ENCODE measurements at regions not wholly inside any gene's neighbourhood (a gene's known extent, or its start where the extent isn't known, plus 50 kb on each side); places are given as distances from the start of the nearest gene placed in this dataset.

GRCh38 chr12:87137220-87137619 is 881.0 kb upstream of the MGAT4C start:
- Histone ChIP-seq H3K36me3 (ENCODE audit: insufficient read depth, low read length) (no peaks in the 10 kb centered on the region), H3K4me2 (ENCODE audit: low read length) (no peak overlapping the region), H3K9me2 (ENCODE audit: insufficient read depth, low read length) (no peaks in the 10 kb centered on the region), H3K79me2 (replicated peaks; ENCODE audit: insufficient read depth, low read length) (no peaks in the 10 kb centered on the region), H3K27me3 (ENCODE audit: insufficient read depth, low read depth, low read length) (no peaks in the 10 kb centered on the region), H3F3A (ENCODE audit: insufficient read depth, low read length, poor library complexity, severe bottlenecking) (no peaks in the 10 kb centered on the region), H3K4me3 (ENCODE audit: low read length) (no peak overlapping the region), H4K20me1 (ENCODE audit: insufficient read depth) (no peaks in the 10 kb centered on the region), H3K27ac (ENCODE audit: low read length) (no peak overlapping the region), H2AFZ (ENCODE audit: low read depth, low read length) (no peak overlapping the region), H3K9me3 (ENCODE audit: low read length) (no peaks in the 10 kb centered on the region), H3K9ac (ENCODE audit: low read length) (no peak overlapping the region)
- TF ChIP-seq RAD21 (conservative IDR thresholded peaks at IDR 0.05) (no peak), REST (IDR thresholded peaks at IDR 0.05; ENCODE audit: borderline replicate concordance) (no peak), CTCF (IDR thresholded peaks at IDR 0.05; ENCODE audit: poor library complexity, severe bottlenecking) (no peak), EP300 (conservative IDR thresholded peaks at IDR 0.05; ENCODE audit: poor library complexity, severe bottlenecking) (no peak), TAF1 (IDR thresholded peaks at IDR 0.05; ENCODE audit: low read depth) (no peak), SMC3 (conservative IDR thresholded peaks at IDR 0.05; ENCODE audit: poor library complexity) (no peak), EZH2 (IDR thresholded peaks at IDR 0.05; ENCODE audit: borderline replicate concordance, insufficient read depth, low read length, poor library complexity, severe bottlenecking) (no peak), MXI1 (conservative IDR thresholded peaks at IDR 0.05; ENCODE audit: poor library complexity, severe bottlenecking) (no peak), POLR2AphosphoS5 (IDR thresholded peaks at IDR 0.05) (no peak)

DNA sequence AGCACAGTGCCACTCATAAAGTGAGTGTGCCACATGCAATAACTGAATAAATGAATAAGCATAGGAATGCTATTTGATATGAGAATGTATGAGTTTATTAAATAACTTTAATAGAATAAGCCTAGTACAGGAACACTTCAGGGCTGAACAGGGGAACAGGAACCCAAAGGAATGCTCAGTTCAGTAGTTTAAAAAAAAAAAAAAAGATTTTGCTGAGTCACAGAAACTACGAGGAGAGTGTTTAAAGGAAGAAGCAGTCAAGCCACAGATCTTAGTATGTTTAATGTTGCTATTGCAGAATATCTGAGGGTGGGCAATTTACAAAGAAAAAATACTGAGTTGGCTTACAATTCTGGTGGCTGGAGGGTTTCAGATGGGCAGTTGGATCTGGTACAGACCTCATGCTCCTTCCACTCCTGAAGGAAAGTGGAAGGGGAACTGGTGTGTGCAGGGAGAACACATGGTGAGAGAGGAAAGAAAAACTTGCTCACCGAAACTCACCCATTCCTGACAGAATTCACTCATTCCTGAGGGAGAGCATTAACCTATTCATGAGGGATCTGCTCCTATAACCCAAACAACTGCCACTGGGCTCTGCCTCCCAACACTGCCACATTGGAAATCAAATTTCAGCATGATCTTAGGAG is 880.3 kb upstream of the MGAT4C start:
- Histone ChIP-seq H3K27ac (ENCODE audit: low read length) (no peak overlapping the region), H3K9me3 (ENCODE audit: low read length) (no peaks in the 10 kb centered on the region), H4K20me1 (ENCODE audit: insufficient read depth) (no peaks in the 10 kb centered on the region), H3K9me2 (ENCODE audit: insufficient read depth, low read length) (no peaks in the 10 kb centered on the region), H3F3A (ENCODE audit: insufficient read depth, low read length, poor library complexity, severe bottlenecking) (no peaks in the 10 kb centered on the region), H2AFZ (ENCODE audit: low read depth, low read length) (no peak overlapping the region), H3K9ac (ENCODE audit: low read length) (no peak overlapping the region), H3K4me3 (ENCODE audit: low read length) (no peak overlapping the region), H3K36me3 (ENCODE audit: insufficient read depth, low read length) (no peaks in the 10 kb centered on the region), H3K27me3 (ENCODE audit: insufficient read depth, low read depth, low read length) (no peaks in the 10 kb centered on the region), H3K4me2 (ENCODE audit: low read length) (no peak overlapping the region), H3K79me2 (replicated peaks; ENCODE audit: insufficient read depth, low read length) (no peaks in the 10 kb centered on the region)
- TF ChIP-seq SMC3 (conservative IDR thresholded peaks at IDR 0.05; ENCODE audit: poor library complexity) (no peak), CTCF (IDR thresholded peaks at IDR 0.05; ENCODE audit: poor library complexity, severe bottlenecking) (no peak), EP300 (conservative IDR thresholded peaks at IDR 0.05; ENCODE audit: poor library complexity, severe bottlenecking) (no peak), TAF1 (IDR thresholded peaks at IDR 0.05; ENCODE audit: low read depth) (no peak)

All from neural cell (in vitro differentiated cells).